HG02938 (cell line): ENCODE measurements at regions not wholly inside any gene's neighbourhood (a gene's known extent, or its start where the extent isn't known, plus 50 kb on each side); places are given as distances from the start of the nearest gene placed in this dataset.
"Not testable (repeated sequence)": the region's sequence is repeated elsewhere in the genome, so short reads cannot be mapped to it uniquely, and the experiment has no call there.

ENCODE experiments used
- ATAC-seq: cut with Tn5 transposase; IDR thresholded peaks from one replicate; pipeline ENCODE4 v1.9.1; 2021; ENCODE audit warnings: mild to moderate bottlenecking, moderate library complexity; ENCODE audit not compliant: unreplicated experiment

- ATAC-seq: not testable (repeated sequence)
Observed at GRCh38 chr2:90289291-90289980, 1598.0 kb downstream of the RPIA start.

GRCh38 chr2:90290701-90291100 is 1599.2 kb downstream of the RPIA start:
- not testable (repeated sequence) for ATAC-seq

GRCh38 chr2:90291168-90291883 is 1599.9 kb downstream of the RPIA start:
- not testable (repeated sequence) for ATAC-seq

- not testable (repeated sequence) for ATAC-seq
Observed at GRCh38 chr2:90291934-90292333, 1600.5 kb downstream of the RPIA start.

- not testable (repeated sequence) for ATAC-seq
Observed at GRCh38 chr2:90292451-90292850, 1601.0 kb downstream of the RPIA start.

- ATAC-seq: not testable (repeated sequence)
Observed at GRCh38 chr2:90293224-90293623, 1601.8 kb downstream of the RPIA start.

GRCh38 chr2:90293806-90294205 is 1602.3 kb downstream of the RPIA start:
- ATAC-seq: not testable (repeated sequence)

GRCh38 chr2:90295036-90295750 is 1603.7 kb downstream of the RPIA start:
- not testable (repeated sequence) for ATAC-seq

- ATAC-seq: not testable (repeated sequence)
Observed at GRCh38 chr2:90296484-90296777, 1605.0 kb downstream of the RPIA start.

GRCh38 chr2:90297701-90298100 is 1606.2 kb downstream of the RPIA start:
- not testable (repeated sequence) for ATAC-seq

GRCh38 chr2:90298126-90298755 is 1606.8 kb downstream of the RPIA start:
- ATAC-seq: not testable (repeated sequence)

- ATAC-seq: not testable (repeated sequence)
Observed at GRCh38 chr2:90298983-90299382, 1607.5 kb downstream of the RPIA start.

GRCh38 chr2:90322982-90323381 is 1631.5 kb downstream of the RPIA start:
- not testable (repeated sequence) for ATAC-seq

- ATAC-seq: not testable (repeated sequence)
Observed at GRCh38 chr2:90323612-90324558, 1632.4 kb downstream of the RPIA start.

GRCh38 chr2:90324672-90325071 is 1633.2 kb downstream of the RPIA start:
- not testable (repeated sequence) for ATAC-seq

GRCh38 chr2:90325796-90326353 is 1634.4 kb downstream of the RPIA start:
- ATAC-seq: not testable (repeated sequence)

GRCh38 chr2:90355546-90355945 is 1664.1 kb downstream of the RPIA start:
- ATAC-seq: not testable (repeated sequence)

GRCh38 chr2:90359344-90359743 is 1667.9 kb downstream of the RPIA start:
- ATAC-seq: not testable (repeated sequence)

GRCh38 chr2:90359887-90360730 is 1668.6 kb downstream of the RPIA start:
- ATAC-seq: not testable (repeated sequence)
